SK-N-SH treated with all-trans-retinoic acid at 6 μM for 48 hours (cell line): ENCODE measurements at regions not wholly inside any gene's neighbourhood (a gene's known extent, or its start where the extent isn't known, plus 50 kb on each side); places are given as distances from the start of the nearest gene placed in this dataset.
A peak's percentile ranks its signal among the peaks of the same experiment; 100 is the strongest.

Source experiments
- ATAC-seq: fragments of 200-7000 bp; cut with Tn5 transposase; 3 replicates; pipeline ENCODE4 v1.9.1; 2020; ENCODE audit warnings: mild to moderate bottlenecking, moderate library complexity
- ARNTL ChIP-seq: fragments of 450-650 bp; formaldehyde crosslinking; IDR thresholded peaks from 2 replicates; pipeline ENCODE4 v1.5.0; 2020; ENCODE audit warnings: low read depth, mild to moderate bottlenecking, moderate library complexity, borderline replicate concordance
- CSDC2 ChIP-seq: fragments of 250-450 bp; sonication (Bioruptor Pico); IDR thresholded peaks from 2 replicates; pipeline ENCODE4 v1.5.0; 2020; ENCODE audit warnings: mild to moderate bottlenecking, moderate library complexity
- CSRNP3 ChIP-seq: fragments of 250-450 bp; sonication (Bioruptor Pico); IDR thresholded peaks from 2 replicates; pipeline ENCODE4 v1.5.1; 2021; ENCODE audit warnings: mild to moderate bottlenecking, moderate library complexity
- GLIS3 ChIP-seq: fragments of 250-450 bp; sonication (Bioruptor Pico); IDR thresholded peaks from 2 replicates; pipeline ENCODE4 v1.5.0; 2020; ENCODE audit warnings: mild to moderate bottlenecking, moderate library complexity
- ISL1 ChIP-seq: fragments of 250-450 bp; sonication (Bioruptor Pico); IDR thresholded peaks from 2 replicates; pipeline ENCODE4 v2.1.2; 2022; ENCODE audit warnings: mild to moderate bottlenecking, moderate library complexity
- OSR1 ChIP-seq: fragments of 250-450 bp; sonication (Bioruptor Pico); IDR thresholded peaks from 2 replicates; pipeline ENCODE4 v1.8.0; 2022; ENCODE audit warnings: moderate library complexity, mild to moderate bottlenecking, inconsistent platforms
- PATZ1 ChIP-seq: fragments of 250-450 bp; sonication (Bioruptor Pico); IDR thresholded peaks from 2 replicates; pipeline ENCODE4 v1.8.0; 2020; ENCODE audit warnings: mild to moderate bottlenecking, moderate library complexity, borderline replicate concordance
- PPARA ChIP-seq: fragments of 250-450 bp; sonication (Bioruptor Pico); IDR thresholded peaks from 2 replicates; pipeline ENCODE4 v1.5.0; 2020; ENCODE audit warnings: mild to moderate bottlenecking, borderline replicate concordance
- RARB ChIP-seq: fragments of 250-450 bp; sonication (Bioruptor Pico); IDR thresholded peaks from 2 replicates; pipeline ENCODE4 v1.8.0; 2021; ENCODE audit warnings: mild to moderate bottlenecking, moderate library complexity
- SNAI2 ChIP-seq: fragments of 250-450 bp; sonication (Bioruptor Pico); IDR thresholded peaks from 2 replicates; pipeline ENCODE4 v1.5.0; 2020; ENCODE audit warnings: mild to moderate bottlenecking, moderate library complexity
- TCF4 ChIP-seq: fragments of 250-450 bp; sonication (Bioruptor Pico); IDR thresholded peaks from 2 replicates; pipeline ENCODE4 v1.8.0; 2021; ENCODE audit warnings: mild to moderate bottlenecking, moderate library complexity, borderline replicate concordance
- TOX ChIP-seq: fragments of 250-450 bp; sonication (Bioruptor Pico); IDR thresholded peaks from 2 replicates; pipeline ENCODE4 v1.8.0; 2021; ENCODE audit warnings: mild to moderate bottlenecking, moderate library complexity, borderline replicate concordance
- TSHZ2 ChIP-seq: fragments of 250-450 bp; sonication (Bioruptor Pico); IDR thresholded peaks from 2 replicates; pipeline ENCODE4 v1.5.0; 2020; ENCODE audit warnings: mild to moderate bottlenecking, moderate library complexity
- ZC3H10 ChIP-seq: fragments of 250-450 bp; sonication (Bioruptor Pico); IDR thresholded peaks from 2 replicates; pipeline ENCODE4 v1.5.1; 2021; ENCODE audit warnings: mild to moderate bottlenecking, moderate library complexity
- ZFP3 ChIP-seq: fragments of 250-450 bp; sonication (Bioruptor Pico); IDR thresholded peaks from 2 replicates; pipeline ENCODE4 v1.5.0; 2020; ENCODE audit warnings: mild to moderate bottlenecking, moderate library complexity
- ZFP30 ChIP-seq: fragments of 450-650 bp; formaldehyde crosslinking; IDR thresholded peaks from 2 replicates; pipeline ENCODE4 v1.5.0; 2022; ENCODE audit warnings: mild to moderate bottlenecking, moderate library complexity
- ZNF565 ChIP-seq: fragments of 450-650 bp; formaldehyde crosslinking; conservative IDR thresholded peaks from 2 replicates; pipeline ENCODE4 v1.5.0; 2020; ENCODE audit warnings: low read depth, mild to moderate bottlenecking, moderate library complexity
- ZNF8 ChIP-seq: fragments of 450-650 bp; formaldehyde crosslinking; IDR thresholded peaks from 2 replicates; pipeline ENCODE4 v1.5.0; 2020; ENCODE audit warnings: mild to moderate bottlenecking, moderate library complexity
- TF ChIP-seq, protein P1 (sequence below): fragments of 250-450 bp; sonication (Bioruptor Pico); IDR thresholded peaks from 2 replicates; pipeline ENCODE4 v1.5.1; 2020; ENCODE audit warnings: low read depth, mild to moderate bottlenecking, moderate library complexity
- TF ChIP-seq, protein P2 (sequence below): fragments of 250-450 bp; sonication (Bioruptor Pico); IDR thresholded peaks from 2 replicates; pipeline ENCODE4 v1.8.0; 2021; ENCODE audit warnings: low read depth, mild to moderate bottlenecking, moderate library complexity, borderline replicate concordance

DNA sequence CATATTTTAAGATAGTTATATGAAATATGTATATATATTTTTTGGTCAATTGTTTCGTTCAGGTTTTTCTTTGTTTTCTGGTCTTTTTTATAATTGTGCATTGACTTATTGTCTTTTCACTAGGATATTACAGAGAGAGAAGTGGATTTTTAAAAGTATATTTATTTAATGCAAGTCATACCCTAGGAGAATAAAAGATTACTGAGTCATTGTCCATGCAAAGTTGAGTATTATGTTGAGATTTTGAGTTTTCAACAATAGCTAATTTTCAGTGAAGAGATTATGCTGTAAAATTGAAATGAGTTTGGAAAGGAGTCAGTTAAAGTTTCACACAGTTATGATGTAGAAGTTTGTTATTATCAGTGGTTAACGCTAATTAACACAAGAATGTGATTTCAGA is 203.6 kb upstream of the SPRED2 start (continued):
- TF ChIP-seq PPARA (CRISPR knock-in tag): no peak
- no peak for TF ChIP-seq RARB (CRISPR knock-in tag)
- TF ChIP-seq CSRNP3: no peak
- TF ChIP-seq ARNTL: no peak
- TF ChIP-seq TOX (CRISPR knock-in tag): no peak

DNA sequence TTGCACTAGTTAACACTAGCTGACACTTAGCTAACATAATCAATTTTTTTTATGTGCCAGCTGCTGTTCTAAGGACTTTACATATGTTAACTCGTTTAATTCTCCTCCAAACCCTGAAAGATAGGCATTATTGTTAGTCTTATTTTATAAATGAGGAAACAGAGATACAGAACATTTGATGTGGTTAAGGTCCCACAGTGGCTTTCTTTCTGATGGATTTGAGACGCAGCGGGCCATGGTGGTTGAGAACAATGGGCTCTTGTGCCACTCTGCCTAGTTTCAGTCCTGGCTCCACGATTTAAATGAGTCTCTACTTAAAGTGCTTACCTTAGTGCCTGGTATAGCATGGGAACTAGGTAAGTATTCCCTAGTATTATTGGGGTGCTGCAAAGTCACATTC is 201.9 kb upstream of the SPRED2 start:
- no peak for ATAC-seq
- TF ChIP-seq, protein P1, sequence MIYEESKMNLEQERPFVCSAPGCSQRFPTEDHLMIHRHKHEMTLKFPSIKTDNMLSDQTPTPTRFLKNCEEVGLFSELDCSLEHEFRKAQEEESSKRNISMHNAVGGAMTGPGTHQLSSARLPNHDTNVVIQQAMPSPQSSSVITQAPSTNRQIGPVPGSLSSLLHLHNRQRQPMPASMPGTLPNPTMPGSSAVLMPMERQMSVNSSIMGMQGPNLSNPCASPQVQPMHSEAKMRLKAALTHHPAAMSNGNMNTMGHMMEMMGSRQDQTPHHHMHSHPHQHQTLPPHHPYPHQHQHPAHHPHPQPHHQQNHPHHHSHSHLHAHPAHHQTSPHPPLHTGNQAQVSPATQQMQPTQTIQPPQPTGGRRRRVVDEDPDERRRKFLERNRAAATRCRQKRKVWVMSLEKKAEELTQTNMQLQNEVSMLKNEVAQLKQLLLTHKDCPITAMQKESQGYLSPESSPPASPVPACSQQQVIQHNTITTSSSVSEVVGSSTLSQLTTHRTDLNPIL (CRISPR knock-in tag): no peak
- no peak for TF ChIP-seq OSR1 (CRISPR knock-in tag)
- TF ChIP-seq ISL1 (CRISPR knock-in tag): no peak
- TF ChIP-seq ZFP3 (CRISPR knock-in tag): no peak
- TF ChIP-seq TCF4 (CRISPR knock-in tag): no peak
- no peak for TF ChIP-seq ZC3H10 (CRISPR knock-in tag)
- TF ChIP-seq ZFP30 (CRISPR knock-in tag): no peak
- no peak for TF ChIP-seq ZNF8 (CRISPR knock-in tag)
- no peak for TF ChIP-seq GLIS3 (CRISPR knock-in tag)
- no peak for TF ChIP-seq CSRNP3
- no peak for TF ChIP-seq PPARA (CRISPR knock-in tag)
- TF ChIP-seq RARB (CRISPR knock-in tag): no peak

DNA sequence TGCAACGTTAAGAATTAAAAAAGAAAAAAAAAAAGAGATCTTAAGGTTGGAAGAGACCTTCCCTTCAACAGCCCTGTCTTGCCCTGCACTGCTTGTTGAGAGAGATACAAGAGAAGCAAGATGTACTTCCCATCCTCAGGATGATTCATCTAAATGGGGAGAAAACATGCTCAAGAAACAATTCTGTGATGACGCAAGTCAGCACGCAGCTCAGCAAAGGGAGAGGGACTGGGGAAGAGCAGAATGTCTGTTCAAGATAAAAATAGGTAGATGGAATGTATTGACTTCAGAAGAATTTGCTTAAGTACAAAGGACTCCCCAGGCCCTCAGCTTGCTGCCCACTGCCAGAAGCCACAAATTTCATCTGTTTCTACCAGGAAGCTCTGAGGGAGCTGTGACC is 198.2 kb upstream of the SPRED2 start:
- peak; percentile 61; the same call in 1 of the 2 replicates for TF ChIP-seq PATZ1
- TF ChIP-seq GLIS3 (CRISPR knock-in tag): no peak
- TF ChIP-seq, protein P1 (CRISPR knock-in tag): peak; percentile 22; the same call in 1 of the 2 replicates
- no peak for TF ChIP-seq ARNTL
- no peak for TF ChIP-seq ZFP30 (CRISPR knock-in tag)
- no peak for TF ChIP-seq TCF4 (CRISPR knock-in tag)
- TF ChIP-seq ZFP3 (CRISPR knock-in tag): no peak
- TF ChIP-seq TSHZ2 (CRISPR knock-in tag): no peak
- no peak for TF ChIP-seq CSDC2 (CRISPR knock-in tag)
- no peak for TF ChIP-seq SNAI2 (CRISPR knock-in tag)
- TF ChIP-seq, protein P2, sequence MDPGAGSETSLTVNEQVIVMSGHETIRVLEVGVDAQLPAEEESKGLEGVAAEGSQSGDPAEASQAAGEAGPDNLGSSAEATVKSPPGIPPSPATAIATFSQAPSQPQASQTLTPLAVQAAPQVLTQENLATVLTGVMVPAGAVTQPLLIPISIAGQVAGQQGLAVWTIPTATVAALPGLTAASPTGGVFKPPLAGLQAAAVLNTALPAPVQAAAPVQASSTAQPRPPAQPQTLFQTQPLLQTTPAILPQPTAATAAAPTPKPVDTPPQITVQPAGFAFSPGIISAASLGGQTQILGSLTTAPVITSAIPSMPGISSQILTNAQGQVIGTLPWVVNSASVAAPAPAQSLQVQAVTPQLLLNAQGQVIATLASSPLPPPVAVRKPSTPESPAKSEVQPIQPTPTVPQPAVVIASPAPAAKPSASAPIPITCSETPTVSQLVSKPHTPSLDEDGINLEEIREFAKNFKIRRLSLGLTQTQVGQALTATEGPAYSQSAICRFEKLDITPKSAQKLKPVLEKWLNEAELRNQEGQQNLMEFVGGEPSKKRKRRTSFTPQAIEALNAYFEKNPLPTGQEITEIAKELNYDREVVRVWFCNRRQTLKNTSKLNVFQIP (CRISPR knock-in tag): no peak
- no peak for TF ChIP-seq ZNF565 (CRISPR knock-in tag)
- no peak for TF ChIP-seq RARB (CRISPR knock-in tag)
- peak; percentile 81 for TF ChIP-seq ISL1 (CRISPR knock-in tag)
- peak; percentile 98 for ATAC-seq
